Progenitor cell of endocrine pancreas (in vitro differentiated cells): ENCODE measurements at regions not wholly inside any gene's neighbourhood (a gene's known extent, or its start where the extent isn't known, plus 50 kb on each side); places are given as distances from the start of the nearest gene placed in this dataset.

Experiments
- DNase-seq: peaks from one replicate; pipeline ENCODE4 v3.0.0; 2021; ENCODE audit warnings: low spot score; ENCODE audit not compliant: unreplicated experiment
- H3K27ac Mint-ChIP-seq: 2 replicates; pipeline ENCODE4 v1.8.0; 2021; ENCODE audit warnings: mild to moderate bottlenecking, moderate library complexity, mixed read lengths
- H3K27me3 Mint-ChIP-seq: 2 replicates; pipeline ENCODE4 v1.8.0; 2021; ENCODE audit warnings: mixed read lengths
- H3K36me3 Mint-ChIP-seq: 2 replicates; pipeline ENCODE4 v1.8.0; 2022; ENCODE audit warnings: mixed read lengths; ENCODE audit not compliant: insufficient read depth
- H3K4me1 Mint-ChIP-seq: 2 replicates; pipeline ENCODE4 v1.8.0; 2021; ENCODE audit warnings: low read depth, mixed read lengths
- H3K4me3 Mint-ChIP-seq: 2 replicates; pipeline ENCODE4 v1.8.0; 2021; ENCODE audit warnings: low read depth, mild to moderate bottlenecking, moderate library complexity, mixed read lengths
- H3K9me3 Mint-ChIP-seq: 2 replicates; pipeline ENCODE4 v1.8.0; 2021; ENCODE audit warnings: low read depth, mixed read lengths
- CTCF ChIP-seq: fragments of 200-600 bp; sonication (generic); IDR thresholded peaks from one replicate; pipeline ENCODE4 v1.5.0; 2021; ENCODE audit warnings: antibody characterized with exemption, mild to moderate bottlenecking; ENCODE audit not compliant: unreplicated experiment

- no peaks in the 10 kb centered on the region for H3K4me1 Mint-ChIP-seq
- no peak overlapping the region for H3K27ac Mint-ChIP-seq
- H3K4me3 Mint-ChIP-seq, result no peak overlapping the region
- no peak for DNase-seq
- H3K9me3 Mint-ChIP-seq, result no peaks in the 10 kb centered on the region
- H3K27me3 Mint-ChIP-seq, result peaks cover 5% of the 10 kb centered on the region
- no peak for TF ChIP-seq CTCF
- H3K36me3 Mint-ChIP-seq, result no peaks in the 10 kb centered on the region
Observed at GRCh38 chr20:4613718-4614620, 72.3 kb upstream of the PRNP start.

- Mint-ChIP-seq H3K4me3 (no peak overlapping the region), H3K27me3 (peaks cover 3% of the 10 kb centered on the region), H3K9me3 (no peaks in the 10 kb centered on the region), H3K4me1 (no peaks in the 10 kb centered on the region), H3K36me3 (no peaks in the 10 kb centered on the region), H3K27ac (no peak overlapping the region)
- no peak for DNase-seq
- no peak for TF ChIP-seq CTCF
Observed at GRCh38 chr20:4613184-4613583, 73.1 kb upstream of the PRNP start.

- Mint-ChIP-seq H3K4me3 (no peak overlapping the region), H3K36me3 (no peaks in the 10 kb centered on the region), H3K27ac (no peak overlapping the region), H3K9me3 (no peaks in the 10 kb centered on the region), H3K4me1 (no peaks in the 10 kb centered on the region), H3K27me3 (peaks cover 8% of the 10 kb centered on the region)
- no peak for TF ChIP-seq CTCF
- no peak for DNase-seq
Observed at GRCh38 chr20:4610871-4611270, 75.4 kb upstream of the PRNP start.

GRCh38 chr20:4609511-4609910 lies 76.7 kb upstream of the PRNP start:
- DNase-seq, result no peak
- TF ChIP-seq CTCF, result no peak
- Mint-ChIP-seq H3K27me3 (peaks cover 15% of the 10 kb centered on the region), H3K4me3 (no peak overlapping the region), H3K9me3 (no peaks in the 10 kb centered on the region), H3K4me1 (no peaks in the 10 kb centered on the region), H3K36me3 (no peaks in the 10 kb centered on the region), H3K27ac (no peak overlapping the region)

GRCh38 chr20:4608861-4609260 lies 77.4 kb upstream of the PRNP start:
- no peaks in the 10 kb centered on the region for H3K36me3 Mint-ChIP-seq
- DNase-seq, result no peak
- TF ChIP-seq CTCF, result no peak
- H3K9me3 Mint-ChIP-seq, result no peaks in the 10 kb centered on the region
- H3K27ac Mint-ChIP-seq, result no peak overlapping the region
- H3K4me3 Mint-ChIP-seq, result no peak overlapping the region
- H3K27me3 Mint-ChIP-seq, result peaks cover 15% of the 10 kb centered on the region
- no peaks in the 10 kb centered on the region for H3K4me1 Mint-ChIP-seq
